ENCODE measurements at regions not wholly inside any gene's neighbourhood (a gene's known extent, or its start where the extent isn't known, plus 50 kb on each side); places are given as distances from the start of the nearest gene placed in this dataset.

GRCh38 chr5:67904366-67904765 is 311.2 kb upstream of the PIK3R1 start:
- TF ChIP-seq EZH2 (IDR thresholded peaks at IDR 0.05; ENCODE audit: low read depth), result no peak
- TF ChIP-seq CTCF (conservative IDR thresholded peaks at IDR 0.05), result no peak
